Esophagus muscularis mucosa (tissue), 4 donors: ENCODE measurements at regions not wholly inside any gene's neighbourhood (a gene's known extent, or its start where the extent isn't known, plus 50 kb on each side); places are given as distances from the start of the nearest gene placed in this dataset.

Experiments
- DNase-seq: peaks from one replicate; pipeline ENCODE4 v3.0.0-alpha.2; 2017; ENCODE audit errors: extremely low spot score
- H3K27ac ChIP-seq, 4 donors: fragments of 200-600 bp; sonication (generic); replicated peaks in 1 of 4; 1 replicate in 3 of 4; 2 replicates in 1 of 4; pipeline ENCODE4 v1.5.1; 2016 to 2019; ENCODE audit warnings: mild to moderate bottlenecking in 1 of 4
- H3K27me3 ChIP-seq, 4 donors: fragments of 200-600 bp; sonication (generic); one replicate each; pipeline versions ENCODE4 v1.5.1 to v1.6.0; 2016 to 2019
- H3K36me3 ChIP-seq, 4 donors: fragments of 200-600 bp; sonication (generic); one replicate each; pipeline ENCODE4 v1.5.1; 2016 to 2019
- H3K4me1 ChIP-seq, 4 donors: fragments of 200-600 bp; sonication (generic); one replicate each; pipeline ENCODE4 v1.5.1; 2016 to 2019
- H3K4me3 ChIP-seq, 4 donors: fragments of 200-600 bp; sonication (generic); 1 replicate in 2 of 4; 2 replicates in 2 of 4; pipeline ENCODE4 v1.5.1; 2016 to 2019; ENCODE audit warnings: mild to moderate bottlenecking in 4 of 4, moderate library complexity in 1 of 4
- H3K9me3 ChIP-seq, 4 donors: fragments of 200-600 bp; sonication (generic); 1 replicate in 3 of 4; 2 replicates in 1 of 4; pipeline ENCODE4 v1.5.1; 2016 to 2019
- CTCF ChIP-seq, 3 experiments: fragments of 200-600 bp in 2 of 3; fragments of 450-650 bp in 1 of 3; sonication (generic) in 2 of 3; IDR thresholded peaks; one replicate each; pipeline ENCODE4 v1.5.1; 2017 to 2019; ENCODE audit warnings: antibody characterized with exemption in 3 of 3, mild to moderate bottlenecking in 2 of 3, moderate library complexity in 1 of 3
- EP300 ChIP-seq: sonication (generic); formaldehyde crosslinking; IDR thresholded peaks from one replicate; pipeline ENCODE4 v1.6.1; 2017; ENCODE audit warnings: antibody characterized with exemption
- POLR2A ChIP-seq: fragments of 450-650 bp; IDR thresholded peaks from one replicate; pipeline ENCODE4 v1.6.1; 2017; ENCODE audit warnings: antibody characterized with exemption, moderate library complexity, mild to moderate bottlenecking, low read depth
- POLR2AphosphoS5 ChIP-seq, 2 donors: sonication (generic); formaldehyde crosslinking; IDR thresholded peaks; one replicate each; pipeline ENCODE4 v1.6.1; 2017; ENCODE audit warnings: antibody characterized with exemption in 2 of 2
- WGBS: methylation state at CpG from one replicate; pipeline ENCODE4 v1.1.5; 2018; 5-methylcytosine and 5-hydroxymethylcytosine counted together
- intact Hi-C: fragments of 100-400 bp; cut with DNase I; formaldehyde crosslinking; loops from one replicate; pipeline ENCODE4 v1.15.1; 2023

GRCh38 chr2:11983401-11983800 is 237.0 kb downstream of the LPIN1 start:
- DNase-seq = peak; percentile 74
- H3K4me3 ChIP-seq = no peak overlapping the region
- H3K9me3 ChIP-seq = peaks cover 0 to 7% (median 2%) of the 10 kb centered on the region in 4 donors
- WGBS = 85% methylated on average over 4 of the region's 4 CpGs
- TF ChIP-seq CTCF (IDR thresholded peaks at IDR 0.05) (no peak), POLR2A (no peak), POLR2AphosphoS5 (IDR thresholded peaks at IDR 0.05) (no peak), EP300 (no peak)
- no peaks in the 10 kb centered on the region for H3K36me3 ChIP-seq
- intact Hi-C loops = no loop called here
- H3K27ac ChIP-seq = no peak overlapping the region
- no peaks in the 10 kb centered on the region for H3K4me1 ChIP-seq
- H3K27me3 ChIP-seq = no peaks in the 10 kb centered on the region

GRCh38 chr2:11983870-11984269 is 237.4 kb downstream of the LPIN1 start:
- no peaks in the 10 kb centered on the region for H3K36me3 ChIP-seq
- intact Hi-C loops = no loop called here
- no peaks in the 10 kb centered on the region for H3K4me1 ChIP-seq
- H3K4me3 ChIP-seq = no peak overlapping the region
- no peak overlapping the region for H3K27ac ChIP-seq
- H3K9me3 ChIP-seq = peaks cover 0 to 7% (median 2%) of the 10 kb centered on the region in 4 donors
- no peaks in the 10 kb centered on the region for H3K27me3 ChIP-seq
- WGBS = 89% methylated on average over 9 of the region's 9 CpGs
- TF ChIP-seq POLR2AphosphoS5 (IDR thresholded peaks at IDR 0.05) (no peak), EP300 (no peak), CTCF (IDR thresholded peaks at IDR 0.05) (no peak), POLR2A (no peak)
- no peak for DNase-seq

- no peak overlapping the region for H3K4me3 ChIP-seq
- H3K36me3 ChIP-seq = no peaks in the 10 kb centered on the region
- intact Hi-C loops = no loop called here
- DNase-seq = peak; percentile 72
- WGBS = 84% methylated on average over 18 of the region's 18 CpGs
- H3K27ac ChIP-seq = no peak overlapping the region
- H3K9me3 ChIP-seq = peaks cover 0 to 7% (median 2%) of the 10 kb centered on the region in 4 donors
- no peaks in the 10 kb centered on the region for H3K4me1 ChIP-seq
- TF ChIP-seq POLR2A (no peak), POLR2AphosphoS5 (IDR thresholded peaks at IDR 0.05) (no peak), CTCF (IDR thresholded peaks at IDR 0.05) (no peak), EP300 (no peak)
- no peaks in the 10 kb centered on the region for H3K27me3 ChIP-seq
Observed at GRCh38 chr2:11984316-11985158, 238.1 kb downstream of the LPIN1 start.

- 93% methylated on average over 4 of the region's 4 CpGs for whole genome bisulfite sequencing
- intact Hi-C loops = no loop called here
- TF ChIP-seq POLR2A (no peak), POLR2AphosphoS5 (IDR thresholded peaks at IDR 0.05) (no peak), CTCF (IDR thresholded peaks at IDR 0.05) (no peak), EP300 (no peak)
- Histone ChIP-seq H3K4me3 (no peak overlapping the region), H3K27me3 (no peaks in the 10 kb centered on the region), H3K27ac (no peak overlapping the region), H3K36me3 (no peaks in the 10 kb centered on the region), H3K4me1 (no peaks in the 10 kb centered on the region), H3K9me3 (peaks cover 0 to 7% (median 2%) of the 10 kb centered on the region in 4 donors)
- peak; percentile 39 for DNase-seq
Observed at GRCh38 chr2:11985817-11986566, 239.6 kb downstream of the LPIN1 start.
